ENCODE measurements at regions not wholly inside any gene's neighbourhood (a gene's known extent, or its start where the extent isn't known, plus 50 kb on each side); places are given as distances from the start of the nearest gene placed in this dataset.

- H3K27me3 ChIP-seq (ENCODE audit: low read depth), result no peaks in the 10 kb centered on the region
- no peaks in the 10 kb centered on the region for H3K9me3 ChIP-seq
- DNase-seq, result no peak
- TF ChIP-seq CTCF (IDR thresholded peaks at IDR 0.05), result no peak
- intact Hi-C loops (cut with DNase I), result no loop called here
- no peaks in the 10 kb centered on the region for H3K36me3 ChIP-seq
- H3K27ac ChIP-seq, result no peak overlapping the region
- H3K4me1 ChIP-seq, result no peaks in the 10 kb centered on the region
- no peak for ATAC-seq
- H3K4me3 ChIP-seq, result no peak overlapping the region
Measured at GRCh38 chr6:153183925-153184324, 52.8 kb upstream of the RGS17 start.
